Fibroblast of upper back skin (primary cell): ENCODE measurements at regions not wholly inside any gene's neighbourhood (a gene's known extent, or its start where the extent isn't known, plus 50 kb on each side); places are given as distances from the start of the nearest gene placed in this dataset.
"Not testable (repeated sequence)": the region's sequence is repeated elsewhere in the genome, so short reads cannot be mapped to it uniquely, and the experiment has no call there.

Experiments used
- DNase-seq: peaks from one replicate; pipeline ENCODE4 v3.0.0-alpha.2; 2013

DNA sequence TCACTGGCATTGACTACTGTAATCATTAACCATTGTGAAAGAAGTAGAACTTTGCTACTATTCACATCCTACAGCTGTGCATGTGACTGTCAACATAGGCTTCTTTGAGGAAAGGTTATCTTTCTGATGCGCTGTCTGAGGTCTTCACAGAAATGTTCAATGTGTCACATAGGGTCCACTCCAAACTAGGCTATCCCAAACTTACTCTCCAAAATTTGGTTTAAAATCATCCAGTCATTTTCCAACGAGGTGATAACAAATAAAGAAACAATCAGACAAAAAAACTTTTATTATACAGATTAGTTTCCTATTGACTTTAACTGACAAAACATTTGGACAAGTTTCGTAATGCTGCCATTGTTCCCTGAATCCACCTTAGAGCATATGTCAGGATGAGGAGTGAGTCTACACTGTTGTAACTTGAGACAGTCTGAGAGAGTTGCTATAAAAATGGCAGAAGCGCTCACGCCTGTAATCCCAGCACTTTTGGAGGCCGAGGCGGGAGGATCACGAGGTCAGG is 511.6 kb downstream of the PLOD2 start:
- DNase-seq, result no peak

DNA sequence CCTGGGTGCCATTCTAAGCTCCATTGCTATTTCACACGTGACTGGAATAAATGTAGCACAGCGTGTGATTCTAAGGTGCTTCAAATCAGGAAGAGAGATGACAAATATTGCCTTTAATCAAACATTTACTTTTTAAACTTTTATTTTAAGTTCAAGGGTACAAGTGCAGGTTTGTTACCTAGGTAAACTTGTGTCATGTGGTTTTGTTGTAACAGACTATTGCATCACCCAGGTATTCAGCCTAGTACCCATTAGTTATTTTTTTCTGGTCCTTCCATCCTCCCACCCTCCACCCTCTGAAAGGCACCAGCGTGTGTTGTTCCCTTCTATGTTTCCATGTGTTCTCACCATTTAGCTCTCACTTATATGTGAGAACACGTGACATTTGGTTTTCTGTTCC is 510.8 kb downstream of the PLOD2 start:
- DNase-seq, result no peak

DNA sequence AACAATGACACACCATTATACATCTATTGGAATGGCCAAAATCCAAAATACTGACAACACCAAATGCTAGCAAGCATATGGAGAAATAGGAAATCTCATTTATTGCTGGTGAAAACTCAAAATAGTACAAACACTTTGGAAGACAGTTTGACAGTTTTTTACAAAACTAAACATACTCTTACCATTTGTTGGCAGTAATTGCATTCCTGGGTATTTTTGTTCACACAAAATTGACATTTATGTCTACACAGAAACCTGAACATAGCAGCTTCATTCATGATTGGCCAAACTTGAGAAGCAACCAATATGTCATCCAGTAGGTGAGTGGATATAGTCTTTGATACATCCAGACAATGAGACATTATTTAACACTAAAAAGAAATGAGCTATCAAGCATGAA is 489.9 kb downstream of the PLOD2 start:
- DNase-seq, result no peak

DNA sequence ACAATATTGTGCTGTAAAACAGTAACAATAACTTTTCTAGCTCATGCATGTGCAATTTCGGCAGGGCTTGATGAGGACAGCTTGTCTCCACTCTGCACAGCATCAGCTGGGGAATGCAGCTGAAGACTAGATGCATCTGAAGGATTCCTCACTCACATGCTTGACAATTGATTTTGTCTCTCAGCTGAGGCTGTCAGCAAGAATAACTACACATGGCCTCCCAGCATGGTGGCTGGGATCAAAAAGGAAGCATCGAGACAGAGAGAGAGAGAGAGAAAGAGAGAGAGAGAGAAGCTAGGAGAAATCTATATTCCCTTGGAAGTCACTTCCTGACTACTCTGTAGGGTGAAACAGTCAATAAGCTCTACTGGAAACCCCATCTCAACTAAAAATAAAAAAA is 487.1 kb downstream of the PLOD2 start:
- DNase-seq, result no peak

DNA sequence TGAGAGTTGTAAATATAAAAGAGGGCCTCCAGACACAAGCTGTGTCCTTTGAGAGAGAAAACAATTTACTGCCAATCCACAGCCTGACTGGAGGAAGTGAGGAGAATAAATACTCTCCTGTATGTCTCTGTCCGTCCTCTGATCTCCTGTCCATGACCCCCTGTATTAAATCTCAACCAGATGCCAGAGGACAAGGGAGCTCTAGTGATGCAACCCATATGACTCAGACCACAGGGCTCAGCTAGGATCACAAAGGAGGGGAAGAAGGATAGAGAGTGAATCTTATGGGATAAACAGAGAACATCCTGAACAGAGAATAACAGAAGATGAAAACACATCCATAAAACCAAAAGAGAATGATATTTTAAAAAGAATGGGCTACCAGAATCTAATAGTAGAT is 482.6 kb downstream of the PLOD2 start:
- peak; percentile 44 for DNase-seq

DNA sequence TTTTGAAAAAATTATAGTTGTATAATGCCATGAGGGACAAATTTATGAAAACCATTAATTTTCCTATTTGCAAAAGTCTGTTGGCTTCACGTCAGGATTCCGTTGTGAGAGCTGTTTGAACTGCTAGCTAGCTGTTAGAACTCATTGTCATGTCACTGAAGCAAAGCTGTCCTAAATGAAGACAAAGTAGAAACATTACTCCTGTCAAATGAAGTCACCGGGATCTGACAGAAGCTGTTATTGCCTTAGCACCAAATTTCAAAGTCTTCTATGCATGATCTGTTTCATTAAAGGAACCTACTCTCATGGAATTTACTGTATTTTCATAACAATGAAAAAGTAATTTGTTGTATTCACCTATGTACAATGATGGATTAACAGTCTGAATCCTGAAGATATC is 479.8 kb downstream of the PLOD2 start:
- no peak for DNase-seq

DNA sequence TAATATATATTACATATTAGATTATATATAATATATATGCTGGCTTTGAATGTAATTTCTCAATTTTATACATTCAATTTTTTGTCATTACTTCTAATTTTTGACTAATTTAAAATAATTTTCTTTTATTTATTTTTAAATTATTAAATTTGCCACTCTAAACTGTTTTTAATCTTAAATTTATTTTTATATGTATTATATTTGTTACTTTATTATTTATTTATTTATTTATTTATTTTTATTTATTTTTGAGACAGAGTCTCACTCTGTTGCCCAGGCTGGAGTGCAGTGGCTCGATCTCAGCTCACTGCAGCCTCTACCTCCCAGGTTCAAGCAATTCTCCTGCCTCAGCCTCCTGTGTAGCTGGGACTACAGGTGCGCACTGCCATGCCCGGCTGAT is 473.0 kb downstream of the PLOD2 start:
- DNase-seq, result not testable (repeated sequence)

DNA sequence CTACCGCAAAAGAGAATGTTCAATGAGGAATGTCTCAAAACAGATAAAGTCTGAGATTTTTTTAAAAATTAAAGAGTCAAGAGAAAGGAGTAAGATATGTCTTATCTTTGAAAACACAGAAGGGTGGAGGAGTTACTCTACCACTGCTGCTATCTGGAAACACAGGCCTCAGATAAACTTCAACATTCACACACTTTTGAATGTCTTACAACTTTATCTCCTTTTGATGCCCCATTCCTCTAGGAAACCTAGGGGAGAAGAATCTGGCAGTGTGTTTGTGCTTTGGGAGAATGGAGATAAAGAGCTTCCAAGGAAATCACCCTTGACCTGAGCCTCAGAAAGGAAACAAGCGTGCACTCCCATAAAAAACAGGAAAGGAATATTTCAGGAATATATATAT is 468.2 kb downstream of the PLOD2 start:
- DNase-seq, result no peak

DNA sequence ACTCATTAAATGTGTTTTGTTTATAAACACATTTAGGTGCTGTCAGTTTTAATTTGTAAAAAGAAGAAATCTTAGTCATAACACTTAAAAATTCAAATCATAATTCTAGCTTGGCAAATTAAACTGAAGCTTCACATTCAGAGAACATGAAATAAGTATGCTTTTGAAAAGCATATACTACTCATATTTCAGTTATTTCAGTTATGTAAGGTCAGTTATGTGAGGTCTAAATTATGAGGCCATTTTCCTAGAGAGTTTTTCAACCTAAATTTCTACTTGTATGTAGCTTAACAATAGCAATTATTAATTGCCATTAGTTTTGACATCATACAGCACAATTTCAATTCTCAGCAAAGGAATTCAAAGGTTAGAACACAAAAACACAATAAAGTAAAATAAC is 465.0 kb downstream of the PLOD2 start:
- DNase-seq, result no peak

DNA sequence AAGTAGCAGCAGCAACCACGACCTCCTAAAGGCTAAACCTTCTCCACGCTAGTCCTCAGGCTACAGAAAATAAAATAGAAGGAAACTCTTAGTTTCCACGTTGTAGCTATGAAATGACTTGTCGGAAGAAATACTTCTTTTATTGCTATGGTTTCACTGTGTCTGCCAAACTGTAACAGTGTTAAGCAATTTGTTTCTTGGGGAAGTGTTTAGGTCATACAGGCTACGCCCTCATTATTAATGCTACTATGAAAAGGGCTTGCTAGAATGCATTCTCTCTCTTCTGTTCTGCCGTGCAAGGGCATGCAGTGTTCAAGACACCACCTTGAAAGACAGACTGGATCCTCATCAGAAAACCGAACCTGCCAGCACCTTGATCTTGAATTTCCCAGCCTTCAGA is 462.7 kb downstream of the PLOD2 start:
- no peak for DNase-seq

DNA sequence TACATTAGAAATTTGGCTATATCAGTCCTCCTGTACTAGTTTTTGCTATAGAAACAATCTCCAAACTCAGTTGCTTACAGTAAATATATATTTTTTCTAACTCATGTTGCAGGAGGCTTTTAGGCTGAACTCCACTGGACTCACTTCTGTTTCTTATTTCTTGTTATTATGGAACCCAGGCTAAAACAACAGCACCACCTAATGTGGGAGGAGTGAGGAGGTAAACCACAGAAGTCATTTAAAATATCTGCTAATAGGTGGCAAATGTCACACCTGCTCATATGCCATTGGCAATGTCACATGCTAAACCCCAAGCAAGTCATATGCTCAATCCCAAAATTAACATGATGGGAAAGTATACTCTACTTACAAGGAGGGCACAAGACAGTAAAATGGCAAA is 462.2 kb downstream of the PLOD2 start:
- DNase-seq, result no peak

DNA sequence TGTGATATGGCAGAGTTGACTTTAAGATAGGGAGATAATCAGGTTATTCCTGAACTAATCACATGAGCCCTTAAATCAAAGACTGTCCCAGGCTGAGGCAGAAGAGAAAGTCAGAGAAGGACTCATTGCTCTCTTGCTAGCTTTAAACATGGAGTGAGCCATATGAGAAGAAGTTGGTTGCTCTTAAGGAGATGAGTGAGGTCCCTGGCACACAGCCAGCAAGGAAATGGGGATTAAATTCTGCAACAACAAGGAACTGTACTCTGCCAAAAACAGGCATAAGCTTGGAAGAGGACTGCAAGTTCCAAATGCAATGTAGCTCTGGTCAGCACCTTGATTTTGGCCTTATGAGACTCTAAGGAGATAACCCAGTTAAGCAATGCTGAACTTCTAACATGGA is 457.0 kb downstream of the PLOD2 start:
- DNase-seq, result peak; percentile 40

DNA sequence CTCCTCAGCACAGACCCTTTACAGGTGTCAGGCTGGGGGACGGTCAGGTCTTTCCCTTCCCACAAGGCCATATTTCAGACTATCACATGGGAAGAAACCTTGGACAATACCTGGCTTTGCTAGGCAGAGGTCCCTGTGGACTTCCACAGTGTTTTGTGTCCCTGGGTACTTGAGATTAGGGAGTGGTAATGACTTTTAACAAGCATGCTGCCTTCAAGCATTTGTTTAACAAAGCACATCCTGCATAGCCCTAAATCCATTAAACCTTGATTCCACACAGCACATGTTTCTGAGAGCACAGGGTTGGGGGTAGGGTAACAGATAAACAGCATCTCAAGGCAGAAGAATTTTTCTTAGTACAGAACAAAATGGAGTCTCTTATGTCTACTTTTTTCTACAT is 451.2 kb downstream of the PLOD2 start:
- not testable (repeated sequence) for DNase-seq

DNA sequence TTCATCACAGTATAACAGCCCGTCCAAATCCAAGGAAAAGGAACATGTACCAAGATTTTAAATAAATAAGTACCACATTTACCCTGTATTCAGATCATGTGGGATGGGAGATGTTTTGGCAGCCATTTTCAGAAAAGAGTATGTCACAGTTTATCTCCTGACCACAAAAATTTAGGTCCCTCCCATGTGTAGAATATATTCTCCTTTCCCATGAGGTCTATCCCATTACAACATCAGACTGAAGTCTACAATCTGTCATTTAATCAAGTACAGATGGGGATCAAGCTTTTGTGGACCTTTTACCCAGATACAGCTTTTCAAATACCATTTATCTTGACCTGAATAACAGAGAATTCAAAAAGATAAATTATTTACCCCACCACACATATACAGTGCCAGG is 444.5 kb downstream of the PLOD2 start:
- peak; percentile 84 for DNase-seq

DNA sequence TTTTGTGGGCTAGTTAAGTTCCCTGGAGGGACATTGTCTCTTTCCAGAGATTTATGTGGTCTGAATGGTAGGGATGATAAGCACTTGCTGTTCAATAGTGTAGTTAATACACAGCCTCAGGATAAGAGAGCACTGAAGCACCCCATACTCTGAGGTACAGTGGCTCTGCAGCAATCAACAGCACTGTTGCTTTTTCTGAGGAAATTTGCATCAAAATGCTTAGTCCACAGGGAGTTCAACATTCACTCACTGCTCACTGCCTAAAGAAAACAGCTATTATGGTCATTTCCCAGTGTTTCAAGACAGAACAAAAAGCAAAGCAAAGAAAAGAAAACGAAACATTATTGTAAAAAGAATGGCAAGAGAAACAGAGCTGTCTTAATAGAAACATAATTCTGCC is 441.9 kb downstream of the PLOD2 start:
- DNase-seq, result no peak

DNA sequence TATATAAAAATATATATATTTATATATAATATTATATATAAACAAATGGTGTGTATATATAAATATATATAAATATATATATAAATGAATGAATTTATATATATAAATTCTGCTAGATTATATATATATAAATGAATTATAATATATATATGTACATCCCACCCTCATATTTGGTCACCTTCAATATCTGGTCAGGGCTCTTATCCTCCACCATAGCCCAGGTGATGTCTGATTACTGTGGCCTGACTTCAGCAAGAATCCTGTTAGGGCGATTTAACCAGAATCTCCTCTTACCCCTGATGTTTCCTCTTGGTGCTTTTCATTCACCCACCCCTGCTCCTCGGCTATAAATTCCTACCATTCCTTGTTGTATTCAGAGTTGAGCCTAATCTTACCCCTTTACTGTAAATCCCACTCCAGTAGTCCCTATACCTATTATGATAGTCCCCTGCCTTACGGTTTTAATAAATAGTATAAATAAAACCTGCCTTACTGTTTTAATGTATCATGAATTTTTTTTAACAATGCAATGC is 439.6 kb downstream of the PLOD2 start:
- no peak for DNase-seq

DNA sequence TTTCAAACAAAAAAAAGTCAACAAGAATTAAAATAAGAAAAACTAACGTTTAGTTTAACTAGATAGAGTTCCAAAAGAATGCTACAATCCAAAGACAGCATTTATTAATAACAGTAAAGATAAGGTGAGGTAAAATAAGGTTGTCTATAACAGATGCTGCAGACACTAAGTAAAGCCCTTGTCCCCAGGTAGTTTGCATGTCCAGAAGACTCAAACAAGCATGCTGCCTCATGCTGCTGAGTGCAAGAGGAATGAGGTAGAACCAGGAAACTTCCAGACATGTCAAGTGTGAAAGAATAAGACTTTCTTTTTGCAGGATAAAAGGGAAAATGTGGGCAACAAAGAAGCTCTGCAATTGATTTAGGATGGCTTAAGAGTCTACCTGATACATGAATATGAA is 439.2 kb downstream of the PLOD2 start:
- no peak for DNase-seq

DNA sequence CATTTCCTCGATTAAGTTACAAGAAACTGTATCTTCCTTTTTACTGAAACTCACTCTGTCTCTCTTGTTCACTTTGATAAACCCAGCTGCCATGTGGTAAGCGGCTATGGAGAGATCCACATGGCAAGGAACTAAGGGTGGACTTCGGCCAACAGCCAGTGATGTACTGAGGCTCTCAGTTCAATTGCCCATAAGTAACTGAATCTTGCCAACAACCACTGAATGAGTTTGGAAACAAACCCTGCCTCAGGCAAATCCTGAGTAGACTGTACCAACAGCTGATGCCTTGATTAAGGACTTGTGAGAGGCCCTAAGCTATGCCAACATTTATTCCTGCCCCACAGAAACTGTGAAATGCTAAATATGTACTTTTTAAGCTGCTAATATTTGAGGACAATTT is 433.5 kb downstream of the PLOD2 start:
- no peak for DNase-seq

DNA sequence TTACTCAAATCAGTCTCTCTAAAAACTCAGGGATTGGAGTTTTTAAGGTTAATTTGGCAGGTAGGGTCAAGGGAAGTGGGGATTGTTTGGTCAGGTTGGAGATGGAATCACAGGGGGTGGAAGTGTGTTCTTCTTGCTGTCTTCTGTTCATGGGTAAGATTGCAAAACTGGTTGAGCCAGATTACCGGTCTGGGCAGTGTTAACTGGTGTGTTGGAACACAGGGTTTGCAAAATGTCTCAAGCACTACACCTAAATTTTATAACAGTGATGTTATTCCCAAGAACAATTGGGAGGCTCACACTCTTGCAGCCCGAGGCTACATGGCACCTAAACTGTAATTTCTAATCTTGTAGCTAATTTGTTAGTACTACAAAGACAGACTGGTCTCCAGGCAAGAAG is 425.4 kb downstream of the PLOD2 start:
- DNase-seq, result no peak

DNA sequence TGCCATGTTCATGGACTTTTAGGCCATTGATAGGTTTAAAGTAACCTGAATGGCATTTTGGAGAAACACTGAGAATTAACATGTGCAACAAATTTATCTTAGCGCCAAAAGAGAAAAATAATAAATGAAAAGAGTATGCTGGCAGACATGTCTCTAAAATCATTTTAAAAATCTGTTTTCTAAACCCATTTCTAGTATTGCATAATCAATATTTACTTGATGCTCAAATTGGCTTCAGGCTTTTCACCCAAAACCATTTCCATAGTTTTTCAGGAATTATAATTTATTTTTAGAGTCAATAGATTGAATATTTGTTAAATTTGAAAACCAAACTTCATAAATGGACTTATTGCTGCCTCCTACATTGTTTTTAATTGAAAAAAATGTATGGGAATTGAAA is 423.0 kb downstream of the PLOD2 start:
- no peak for DNase-seq

DNA sequence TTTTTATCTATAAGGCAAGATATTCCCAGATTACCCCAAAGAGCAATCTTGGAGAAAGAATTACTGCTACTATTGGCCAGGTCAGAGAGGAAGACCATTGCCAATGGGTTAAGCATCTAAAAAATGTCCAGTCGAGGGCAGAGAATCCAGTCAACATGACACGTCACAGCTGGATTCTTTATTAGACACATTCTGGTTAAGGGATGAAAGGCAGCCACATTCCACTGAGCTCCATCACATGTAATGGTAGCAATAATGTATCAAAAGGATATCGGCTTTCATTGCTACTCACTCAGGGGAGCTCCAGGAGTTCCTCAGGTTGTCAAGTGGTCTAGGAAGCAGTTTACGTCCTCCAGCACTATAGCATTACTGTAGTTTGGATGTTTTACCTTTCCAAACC is 421.1 kb downstream of the PLOD2 start:
- DNase-seq, result peak; percentile 61

DNA sequence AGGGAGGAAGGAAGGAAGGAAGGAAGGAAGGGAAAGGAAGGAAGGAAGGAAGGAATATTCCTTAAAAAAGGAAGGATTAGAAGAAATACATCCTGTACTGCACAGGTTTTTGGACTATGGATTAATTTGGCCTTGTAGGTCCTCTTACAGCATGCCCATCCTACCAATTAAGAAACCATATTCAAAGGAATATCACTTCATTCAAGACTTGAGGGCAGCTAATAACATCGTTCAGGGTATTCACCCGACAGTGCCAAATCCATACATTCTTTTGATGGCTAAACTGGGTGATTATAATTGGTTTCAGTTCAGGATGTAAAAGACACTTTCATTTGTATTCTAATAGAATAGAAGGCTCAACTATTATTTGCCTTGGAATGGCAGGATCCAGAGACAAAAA is 410.3 kb downstream of the PLOD2 start:
- no peak for DNase-seq

DNA sequence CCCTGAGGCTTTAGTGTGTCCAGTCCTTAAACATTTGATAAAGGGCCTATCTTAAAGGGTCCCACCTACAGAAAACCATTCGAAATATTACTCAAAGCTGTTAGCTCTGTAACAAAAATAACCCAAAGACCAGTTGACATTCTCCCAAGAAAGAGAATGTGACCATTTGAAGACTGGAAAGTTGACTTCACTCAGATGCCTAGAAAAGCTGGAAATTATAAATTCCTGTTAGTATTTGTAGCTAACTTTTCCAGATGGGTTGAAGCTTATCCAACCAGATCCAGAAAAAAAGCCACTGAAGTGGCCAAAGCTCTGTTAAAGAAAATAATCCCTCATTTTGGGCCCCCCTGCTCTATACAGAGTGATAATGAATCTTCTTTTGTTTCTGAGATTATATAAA is 408.4 kb downstream of the PLOD2 start:
- no peak for DNase-seq

DNA sequence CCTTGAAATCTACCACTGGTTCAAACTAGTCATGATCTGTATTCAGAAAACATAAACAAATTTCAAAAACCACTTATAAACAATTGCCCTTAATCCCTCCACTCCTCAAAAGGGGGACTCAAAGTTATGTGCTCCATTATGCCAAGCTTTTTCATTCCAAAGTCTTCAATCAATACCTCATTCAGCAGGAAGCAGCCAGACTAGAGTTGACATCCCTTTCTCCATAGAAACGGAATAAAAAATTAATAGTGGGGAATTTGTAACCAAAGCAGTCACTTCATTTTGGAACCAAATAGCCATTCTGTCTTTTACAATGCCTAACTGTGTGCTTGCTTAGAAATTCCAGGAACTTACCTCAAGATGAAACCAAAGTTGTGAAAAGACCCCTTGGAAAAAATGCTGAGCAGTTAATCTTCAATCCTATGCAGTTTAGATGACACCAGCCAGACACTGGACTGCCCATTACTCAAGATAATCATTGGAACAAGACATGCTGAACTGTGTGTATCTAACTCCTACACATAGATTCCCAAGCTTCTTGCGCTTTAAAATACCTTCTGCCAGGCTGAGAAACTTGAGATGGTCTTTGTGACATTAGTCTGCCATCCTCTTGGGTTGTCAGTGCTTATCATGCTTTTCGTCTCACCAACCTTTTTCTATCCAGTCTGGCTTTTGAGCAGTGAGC is 406.2 kb downstream of the PLOD2 start:
- no peak for DNase-seq

DNA sequence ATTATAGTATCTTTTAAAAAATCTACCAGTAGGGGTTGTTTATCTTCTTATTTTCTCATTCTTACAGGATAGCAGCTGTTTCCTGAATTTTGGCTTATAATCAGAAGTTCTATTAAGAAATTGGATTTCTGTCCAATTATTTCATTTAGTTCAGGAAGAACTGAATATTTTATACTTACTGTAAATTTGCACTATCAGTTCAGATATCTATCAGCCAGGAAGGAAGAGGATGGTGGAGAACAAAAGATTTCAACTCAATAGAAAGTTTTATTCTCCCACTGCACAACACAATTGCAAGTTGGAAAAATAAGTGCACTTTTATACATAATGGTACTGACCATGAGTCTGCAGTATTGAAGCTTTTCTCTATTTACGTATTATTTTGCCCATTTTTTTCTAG is 400.9 kb downstream of the PLOD2 start:
- DNase-seq, result no peak
